SW480 (cell line): ENCODE measurements at regions not wholly inside any gene's neighbourhood (a gene's known extent, or its start where the extent isn't known, plus 50 kb on each side); places are given as distances from the start of the nearest gene placed in this dataset.
A peak's percentile ranks its signal among the peaks of the same experiment; 100 is the strongest.
"Not testable (repeated sequence)": the region's sequence is repeated elsewhere in the genome, so short reads cannot be mapped to it uniquely, and the experiment has no call there.

ENCODE experiments used
- DNase-seq: peaks from one replicate; pipeline ENCODE4 v3.0.0-alpha.2; 2016; ENCODE audit warnings: low spot score

DNA sequence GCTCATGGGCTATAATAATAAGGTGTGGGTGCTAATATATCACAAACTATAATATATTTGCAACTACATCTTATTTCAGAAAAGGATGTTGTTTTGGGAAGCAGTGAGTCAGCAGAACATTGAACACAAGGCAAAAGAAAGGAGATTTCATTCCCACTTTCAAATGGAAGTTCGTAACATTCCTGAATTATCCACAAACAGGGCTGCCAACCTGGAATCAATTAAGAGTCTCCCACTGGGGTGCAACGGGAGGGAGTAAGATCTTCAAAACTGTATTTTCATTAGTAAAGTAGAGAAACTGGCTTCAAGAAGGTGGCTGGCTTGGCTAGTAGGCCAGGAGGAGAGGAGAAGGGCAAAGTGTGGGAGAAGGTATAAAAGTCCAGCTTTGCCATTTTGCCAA is 479.6 kb downstream of the CNTN3 start:
- no peak for DNase-seq

DNA sequence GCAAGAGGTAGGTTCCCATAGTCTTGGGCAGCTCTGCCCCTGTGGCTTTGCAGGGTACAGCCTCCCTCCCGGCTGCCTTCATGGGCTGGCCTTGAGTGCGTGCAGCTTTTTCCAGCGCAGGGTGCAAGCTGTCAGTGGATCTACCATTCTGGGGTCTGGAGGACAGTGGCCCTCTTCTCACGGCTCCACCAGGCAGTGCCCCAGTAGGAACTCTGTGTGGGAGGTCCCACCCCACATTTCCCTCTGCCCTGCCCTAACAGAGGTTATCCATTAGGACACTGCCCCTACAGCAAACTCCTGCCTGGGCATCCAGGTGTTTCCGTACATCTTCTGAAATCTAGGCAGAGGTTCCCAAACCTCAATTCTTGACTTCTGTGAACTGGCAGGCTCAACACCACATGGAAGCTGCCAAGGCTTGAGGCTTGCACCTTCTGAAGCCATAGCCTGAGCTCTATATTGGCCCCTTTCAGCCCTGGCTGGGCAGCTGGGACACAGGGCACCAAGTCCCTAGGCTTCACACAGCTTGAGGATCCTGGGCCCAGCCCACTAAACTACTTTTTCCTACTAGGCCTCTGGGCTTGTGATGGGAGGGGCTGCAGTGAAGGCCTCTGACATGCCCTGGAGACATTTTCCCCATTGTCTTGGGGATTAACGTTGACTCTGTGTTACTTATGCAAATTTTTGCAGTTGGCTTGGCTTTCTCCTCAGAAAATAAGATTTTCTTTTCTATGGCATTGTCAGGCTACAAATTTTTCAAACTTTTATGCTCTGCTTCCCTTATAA is 482.7 kb downstream of the CNTN3 start:
- not testable (repeated sequence) for DNase-seq

DNA sequence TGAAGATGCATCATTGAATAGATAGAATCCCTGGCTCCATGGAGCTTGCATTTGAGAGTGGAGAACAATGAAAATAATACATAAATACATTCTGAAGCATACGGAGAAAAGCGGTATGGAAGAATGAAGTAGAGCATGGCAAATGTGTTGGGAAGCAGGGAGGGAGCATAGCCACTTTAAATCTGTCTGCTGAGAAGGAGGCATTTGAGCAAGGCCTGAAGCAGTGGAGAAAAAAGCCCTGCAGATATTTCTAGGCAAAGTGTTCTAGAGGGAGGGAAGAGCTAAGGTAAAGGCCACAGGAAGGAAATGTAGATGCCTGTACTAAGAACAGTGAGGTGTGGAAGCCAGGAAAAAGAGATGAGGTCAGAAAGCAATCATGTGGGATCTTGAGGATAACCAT is 484.8 kb downstream of the CNTN3 start:
- DNase-seq = no peak

DNA sequence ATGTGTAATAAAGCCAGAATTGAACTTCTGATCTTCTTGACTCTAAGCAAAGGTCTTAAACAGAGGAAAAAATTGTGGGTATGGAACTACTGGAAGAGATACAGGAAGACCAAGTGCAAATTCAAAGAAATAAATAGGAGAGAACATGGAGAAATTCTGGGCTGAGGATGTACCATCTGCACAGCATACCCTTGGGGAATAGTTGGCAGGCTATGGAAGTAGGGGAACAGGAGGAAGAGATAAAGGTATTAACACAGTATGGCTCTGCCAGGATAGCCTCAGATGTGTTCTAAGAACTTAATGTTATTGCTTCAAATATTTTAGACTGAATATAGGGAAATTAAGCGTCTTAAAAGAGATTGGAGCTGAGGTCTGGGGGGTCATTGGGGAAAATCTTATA is 485.4 kb downstream of the CNTN3 start:
- DNase-seq = no peak

DNA sequence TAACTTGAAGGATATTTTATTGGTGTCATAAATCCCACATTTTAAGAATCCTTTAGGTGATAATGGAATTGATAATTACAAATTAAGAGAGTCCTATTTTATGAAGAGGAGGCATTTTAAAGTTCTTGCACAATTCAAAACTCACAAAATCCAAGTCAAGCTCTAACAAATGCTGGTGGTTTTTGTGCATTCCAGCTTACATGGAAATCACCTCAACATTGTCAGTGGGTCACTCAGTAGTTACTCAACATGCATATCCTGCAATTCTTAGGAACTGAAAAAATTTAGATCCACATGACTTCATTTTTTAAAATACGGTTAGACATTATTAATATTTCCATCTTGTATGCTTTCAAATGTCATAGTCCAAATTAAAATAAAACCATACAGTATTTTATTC is 487.2 kb downstream of the CNTN3 start:
- no peak for DNase-seq

DNA sequence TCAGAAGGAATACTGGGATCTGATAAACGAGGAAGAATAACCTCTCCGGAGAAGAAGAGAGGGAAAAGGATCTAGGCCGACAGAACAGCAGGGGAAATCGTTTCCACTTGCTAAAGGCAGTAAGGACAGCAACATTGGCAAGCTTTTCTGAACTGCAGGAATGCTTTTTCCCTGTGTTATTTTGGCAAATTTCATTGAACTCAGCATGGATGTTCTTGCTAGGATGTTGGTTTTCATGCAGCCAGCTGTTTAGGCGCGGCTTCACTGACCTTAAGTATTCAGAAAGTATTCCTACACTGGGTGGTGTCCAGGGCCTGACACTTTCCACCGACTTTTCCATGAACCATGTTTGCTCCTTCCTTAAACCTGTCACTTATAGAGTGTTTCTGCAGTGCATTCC is 489.7 kb downstream of the CNTN3 start:
- DNase-seq = no peak

DNA sequence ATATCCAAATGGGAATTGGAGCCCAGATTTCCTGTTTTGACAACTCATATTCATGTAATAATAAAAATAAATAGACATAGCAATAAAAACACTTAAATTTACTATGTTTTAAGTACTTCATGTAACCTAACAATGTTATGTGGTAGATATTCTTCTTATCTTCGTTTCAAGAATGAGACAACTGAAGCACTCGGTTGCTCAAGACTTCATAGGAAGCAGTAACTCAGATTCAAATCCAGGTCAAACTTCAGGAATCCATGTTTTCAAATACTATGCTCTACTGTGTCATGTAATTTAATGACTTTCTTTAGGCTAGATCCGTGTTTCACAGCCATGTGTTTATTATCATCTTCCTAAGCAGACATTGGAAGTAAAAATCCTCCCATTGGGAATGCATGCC is 492.2 kb downstream of the CNTN3 start:
- no peak for DNase-seq

DNA sequence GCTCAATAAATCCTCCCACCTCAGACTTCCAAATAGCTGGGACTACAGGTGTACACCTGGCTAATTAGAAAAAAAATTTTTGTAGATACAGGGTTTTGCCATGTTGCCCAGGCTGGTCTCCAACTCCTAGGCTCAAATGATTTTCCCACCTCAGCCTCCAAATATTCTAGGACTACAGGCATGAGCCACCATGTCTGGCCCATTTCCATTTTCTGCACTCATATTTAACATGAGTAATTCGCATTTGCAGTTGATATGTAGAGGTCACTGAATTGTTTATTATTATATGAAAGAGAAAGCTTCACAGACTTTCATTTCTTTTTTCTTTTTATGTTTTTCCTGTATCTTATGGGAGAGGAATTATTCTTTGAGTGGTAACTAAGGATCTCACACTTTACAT is 492.7 kb downstream of the CNTN3 start:
- no peak for DNase-seq

DNA sequence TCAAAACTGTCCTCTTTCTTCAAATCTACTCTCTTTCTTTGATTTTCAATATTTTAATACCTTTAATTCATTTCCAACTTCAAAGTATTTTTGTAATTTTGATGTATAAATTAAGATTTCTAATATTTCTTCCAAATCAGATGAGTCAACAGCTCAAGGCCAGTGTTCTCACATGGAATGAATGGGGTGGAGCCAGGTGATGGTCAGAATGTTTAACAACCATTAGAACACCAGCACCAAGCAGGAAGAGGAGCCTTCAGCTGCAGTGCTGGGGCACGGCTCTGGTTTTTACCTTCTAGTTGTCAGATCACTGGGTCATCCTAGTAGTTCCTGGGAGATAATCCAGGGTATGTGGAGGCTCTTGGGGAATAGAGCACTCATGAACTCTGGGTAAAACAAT is 494.5 kb upstream of the PDZRN3 start:
- no peak for DNase-seq

DNA sequence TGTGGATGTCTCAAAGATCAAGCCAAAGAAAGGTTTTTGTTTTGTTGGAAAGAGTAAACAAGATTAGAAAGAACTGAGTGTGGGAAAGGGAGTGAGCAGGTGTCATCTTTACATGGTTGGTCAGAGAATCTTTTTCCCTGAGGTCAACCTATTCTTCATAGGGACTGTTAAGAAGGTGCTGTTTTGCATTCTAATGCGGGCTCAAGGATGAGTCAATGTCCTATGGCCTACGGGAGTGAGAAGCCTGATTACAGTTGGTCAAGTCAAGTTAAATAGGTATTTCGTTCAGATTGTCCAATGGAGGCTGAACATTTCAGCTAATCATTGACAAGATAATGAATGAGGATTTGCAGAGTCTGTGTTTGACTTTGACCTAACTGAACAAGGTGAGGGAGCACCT is 491.2 kb upstream of the PDZRN3 start:
- no peak for DNase-seq

DNA sequence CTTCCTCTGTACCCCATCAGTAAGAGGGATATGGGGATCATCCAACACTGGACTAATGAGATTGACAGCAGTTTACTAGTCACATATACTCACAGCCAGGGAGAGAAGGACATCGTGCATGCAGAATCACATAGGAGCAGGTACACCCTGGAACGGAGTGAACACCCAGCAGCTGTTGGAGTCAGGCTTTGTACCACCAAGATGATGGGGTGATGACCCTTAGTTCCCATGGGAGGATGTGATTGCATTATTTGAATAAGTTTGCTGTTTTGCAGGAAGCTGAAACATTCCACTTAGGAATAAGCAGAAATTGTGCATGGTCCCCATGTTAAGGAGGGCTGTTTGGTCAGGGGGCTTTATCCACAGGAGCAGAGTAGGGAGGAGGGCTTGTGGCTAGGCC is 482.7 kb upstream of the PDZRN3 start:
- DNase-seq = no peak

DNA sequence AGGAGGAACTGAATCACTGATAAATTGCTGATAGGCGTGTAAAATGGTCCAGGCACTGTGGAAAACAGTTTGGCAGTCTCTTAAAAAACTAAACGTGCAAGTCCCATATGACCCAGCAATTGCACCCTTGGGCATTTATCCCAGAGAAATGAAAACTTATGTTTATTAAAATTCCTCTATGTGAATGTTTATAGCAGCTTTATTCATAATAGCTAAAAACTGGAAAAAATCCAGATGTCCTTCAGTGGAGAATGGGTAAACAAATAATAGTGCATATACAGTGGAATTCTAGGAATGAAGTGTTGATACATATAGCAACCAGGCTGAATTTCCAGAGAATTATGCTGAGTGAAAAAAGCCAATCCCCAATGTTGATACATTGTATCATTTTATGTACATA is 482.2 kb upstream of the PDZRN3 start:
- DNase-seq = no peak

DNA sequence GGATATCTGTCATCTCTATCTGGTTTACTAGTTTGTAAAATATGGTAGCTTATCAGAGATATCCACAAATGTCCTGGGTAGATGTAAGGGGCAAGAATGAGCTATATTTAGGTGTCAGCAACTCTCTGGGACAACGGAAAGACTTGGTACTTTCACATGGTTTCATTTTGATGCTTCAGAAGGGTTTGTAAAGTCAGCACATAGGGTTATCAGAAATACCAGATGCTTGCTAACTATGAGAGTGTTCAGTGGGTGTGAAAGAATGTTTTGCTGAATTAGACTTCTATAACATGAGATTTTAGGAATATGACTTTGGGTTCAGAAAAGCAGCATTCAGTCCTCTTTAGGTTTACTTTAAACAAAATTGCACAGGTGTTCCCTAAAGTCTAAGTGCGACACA is 466.5 kb upstream of the PDZRN3 start:
- no peak for DNase-seq

DNA sequence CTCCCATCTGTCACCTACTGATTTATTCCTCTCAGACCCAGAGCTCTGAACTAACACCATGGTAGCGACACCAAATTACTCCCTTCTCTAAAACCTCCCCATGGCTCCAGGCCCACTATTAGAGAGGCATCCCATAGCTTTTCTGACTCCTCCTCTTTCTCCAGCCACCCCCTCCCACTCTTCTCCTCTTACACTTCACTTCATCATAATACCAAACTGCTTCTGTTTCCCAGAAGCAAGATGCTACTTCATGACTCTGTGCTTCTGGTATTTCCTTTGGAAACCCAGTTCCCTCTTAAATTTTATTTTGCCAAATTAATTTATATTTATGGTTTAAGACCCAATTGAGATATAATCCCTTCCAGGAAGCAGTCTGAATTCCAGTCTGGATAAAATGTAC is 465.1 kb upstream of the PDZRN3 start:
- no peak for DNase-seq

DNA sequence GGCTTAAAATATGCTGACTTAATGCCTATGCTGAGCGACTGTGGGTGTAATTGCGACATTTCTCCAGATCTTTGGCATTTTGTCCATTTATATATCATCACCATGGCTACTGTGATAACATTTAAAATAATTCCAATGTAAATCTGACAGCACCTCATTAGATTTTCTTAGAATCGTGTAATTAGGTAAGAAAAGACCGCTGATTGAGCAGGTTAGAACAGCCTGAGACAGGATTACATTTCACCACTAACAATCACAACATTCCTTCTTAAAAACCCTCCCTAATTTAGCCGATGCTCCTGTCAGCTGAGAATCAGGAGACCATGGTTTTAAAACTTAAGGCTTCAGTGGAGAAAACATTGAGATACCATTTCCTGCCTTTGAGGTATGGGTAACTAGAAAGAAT is 455.3 kb upstream of the PDZRN3 start:
- no peak for DNase-seq

DNA sequence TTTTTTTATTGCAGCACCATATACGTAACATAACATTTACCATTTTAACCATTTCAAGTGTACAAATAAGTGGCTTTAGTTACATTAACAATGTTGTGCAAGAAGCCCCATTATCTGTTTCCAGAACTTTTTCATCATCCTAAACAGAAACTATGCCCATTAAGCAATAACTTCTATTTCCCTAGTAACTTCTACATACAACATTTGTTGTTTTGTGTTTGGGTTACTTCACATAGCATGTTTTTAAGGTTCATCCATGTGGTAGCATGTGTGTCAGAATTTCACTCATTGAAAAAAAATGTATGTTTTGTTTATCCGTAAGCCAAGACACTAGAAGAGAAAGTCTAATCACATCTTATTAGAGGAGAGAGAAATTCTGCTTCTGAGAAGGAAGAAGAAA is 450.5 kb upstream of the PDZRN3 start:
- no peak for DNase-seq

DNA sequence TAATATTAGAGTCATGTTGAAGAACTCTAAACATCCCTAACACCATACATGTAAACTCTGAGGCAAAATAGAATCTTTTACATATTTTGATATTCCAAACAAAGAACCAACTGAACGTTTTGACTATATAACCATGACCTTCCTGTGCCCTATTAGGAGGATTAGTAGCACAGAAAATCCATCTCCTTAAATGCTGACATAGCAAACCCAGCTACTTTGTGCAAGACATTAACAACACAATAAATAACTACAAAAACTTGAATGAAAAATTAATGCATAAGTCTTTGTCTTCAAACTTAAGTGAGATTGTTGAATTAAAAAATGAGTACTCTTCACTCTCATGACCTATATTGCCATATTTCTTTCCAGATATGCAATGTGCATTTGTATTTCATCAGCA is 450.0 kb upstream of the PDZRN3 start:
- no peak for DNase-seq

DNA sequence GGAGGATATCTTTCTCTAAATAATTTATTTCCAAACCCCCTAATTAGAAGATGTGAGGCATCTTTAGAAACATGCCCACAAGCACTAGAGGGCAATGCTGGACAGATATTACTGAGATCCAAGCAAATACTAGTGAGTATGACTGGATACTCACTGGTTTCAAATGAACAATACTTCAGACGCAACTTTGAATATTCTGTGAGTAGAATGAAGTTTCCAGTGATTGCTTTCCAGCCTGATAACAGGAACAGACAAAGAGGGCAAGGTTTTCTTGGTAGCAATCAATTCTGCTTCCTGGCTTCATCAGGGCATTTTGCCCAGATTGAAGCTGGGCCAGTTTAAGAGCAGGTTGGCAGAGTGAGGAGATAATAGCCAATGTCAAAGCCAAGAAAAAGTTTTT is 442.6 kb upstream of the PDZRN3 start:
- DNase-seq = peak; percentile 5

DNA sequence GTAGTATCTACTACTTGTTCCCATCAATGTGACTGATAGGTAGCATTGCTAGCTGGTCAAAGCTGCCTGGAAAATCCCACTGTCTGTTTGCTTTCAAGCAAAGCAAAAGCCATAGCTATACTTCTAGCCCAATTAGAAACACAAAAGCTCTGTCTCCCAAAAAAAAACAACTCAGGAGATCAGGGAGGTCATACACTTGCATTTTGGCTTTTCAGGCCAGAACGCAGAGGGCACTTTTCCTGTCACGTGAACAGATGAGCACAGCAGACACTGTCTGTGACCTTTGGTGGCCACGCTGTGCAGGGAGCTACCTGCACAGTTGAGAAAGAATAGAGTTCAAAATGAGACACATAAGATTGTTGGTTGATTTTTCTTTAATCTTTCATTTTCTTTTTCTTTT is 441.7 kb upstream of the PDZRN3 start:
- DNase-seq = no peak

DNA sequence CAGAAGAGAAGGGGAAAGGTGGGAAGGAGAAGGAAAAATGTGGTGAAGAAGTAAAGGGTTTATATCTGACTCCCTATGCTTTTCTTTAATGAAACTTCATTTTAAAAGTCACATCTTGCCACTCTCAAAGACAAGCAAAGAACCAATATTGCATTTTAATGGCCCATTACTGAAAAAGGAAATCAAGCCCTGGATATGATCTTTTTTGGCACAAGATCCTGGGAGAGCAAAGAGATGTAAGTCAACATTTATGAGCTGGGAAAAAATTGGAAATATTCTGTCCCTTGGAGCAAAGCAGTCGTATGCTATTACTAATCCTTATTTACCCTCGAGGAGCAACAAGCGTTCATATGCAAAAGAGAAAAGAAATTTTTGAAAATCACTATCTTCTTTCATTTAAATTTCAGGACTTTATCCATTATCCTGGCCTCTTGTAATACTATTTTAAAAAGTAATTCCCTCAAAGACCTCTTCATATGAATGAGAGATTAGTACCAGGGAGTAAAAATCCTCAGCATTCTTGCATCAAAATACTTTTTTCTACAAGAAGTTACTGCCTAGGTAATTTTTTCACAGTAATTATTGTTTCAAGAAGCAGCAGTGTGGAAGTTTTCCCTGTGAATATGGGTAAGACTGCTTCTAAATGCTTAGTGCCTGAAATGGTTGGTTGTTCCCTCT is 435.3 kb upstream of the PDZRN3 start:
- DNase-seq = no peak

DNA sequence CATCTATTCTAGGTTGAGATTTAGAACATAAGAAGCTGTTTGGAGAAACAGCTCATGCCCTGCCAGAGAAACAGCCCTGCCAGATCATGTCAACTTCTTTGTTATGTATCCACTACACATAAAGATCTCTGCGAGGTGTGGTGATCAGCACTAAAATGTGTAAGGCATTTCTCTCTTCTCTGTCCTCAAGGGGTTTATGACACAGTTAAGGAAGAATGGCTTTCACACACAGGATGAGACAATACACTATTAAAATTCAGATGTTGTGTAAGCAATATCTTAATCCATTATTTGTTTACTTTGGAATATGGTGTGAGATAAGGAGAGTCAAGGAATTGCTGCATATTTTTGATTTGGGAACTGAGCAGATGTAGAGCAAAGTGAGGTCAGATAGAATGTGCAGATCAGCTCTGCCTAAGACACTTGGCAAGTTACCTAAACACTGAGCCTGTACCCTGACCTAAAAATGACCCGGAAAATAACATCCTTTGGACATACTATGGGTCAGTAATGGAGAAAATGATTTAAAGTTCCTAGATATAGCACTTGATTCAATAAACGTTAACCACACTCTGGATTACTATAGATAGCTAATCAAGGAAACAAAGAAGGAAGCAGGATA is 434.7 kb upstream of the PDZRN3 start:
- DNase-seq = no peak

DNA sequence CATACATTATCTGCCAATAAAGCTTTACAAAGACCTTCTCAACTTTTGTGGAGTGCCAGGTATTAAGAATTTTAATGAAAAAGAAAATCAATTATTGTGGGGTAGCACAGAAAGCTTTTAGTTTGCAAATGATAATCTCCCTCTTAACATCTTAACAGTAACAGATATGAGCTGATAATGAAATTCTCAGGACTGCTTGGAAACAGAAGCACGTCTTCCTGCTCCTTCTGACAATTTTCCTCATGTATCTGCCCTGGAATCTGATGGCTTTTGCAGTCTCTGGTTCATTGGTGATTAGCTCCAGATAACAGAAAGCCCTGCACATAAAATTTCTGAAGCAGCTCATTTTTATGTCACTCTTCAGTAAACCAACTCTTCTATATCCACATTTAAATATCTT is 432.4 kb upstream of the PDZRN3 start:
- no peak for DNase-seq

DNA sequence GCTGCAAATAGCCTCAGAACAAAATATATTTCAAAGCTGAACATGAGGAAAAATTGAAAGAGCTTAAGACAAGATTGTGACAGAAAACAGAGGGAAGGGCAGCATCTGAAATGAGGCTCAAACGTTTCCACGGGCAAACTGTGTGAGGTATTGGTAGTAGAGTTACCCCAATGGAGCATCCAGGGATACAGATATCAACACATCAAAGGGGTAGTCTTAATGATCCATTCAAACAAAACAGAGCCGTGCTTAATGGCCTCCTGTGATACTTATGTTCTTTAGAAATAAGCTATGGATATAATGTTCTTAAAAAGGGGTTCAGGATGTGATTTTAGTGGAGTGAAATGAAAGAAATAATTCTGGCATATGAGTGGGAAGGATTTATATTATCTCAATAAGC is 430.3 kb upstream of the PDZRN3 start:
- DNase-seq = no peak

DNA sequence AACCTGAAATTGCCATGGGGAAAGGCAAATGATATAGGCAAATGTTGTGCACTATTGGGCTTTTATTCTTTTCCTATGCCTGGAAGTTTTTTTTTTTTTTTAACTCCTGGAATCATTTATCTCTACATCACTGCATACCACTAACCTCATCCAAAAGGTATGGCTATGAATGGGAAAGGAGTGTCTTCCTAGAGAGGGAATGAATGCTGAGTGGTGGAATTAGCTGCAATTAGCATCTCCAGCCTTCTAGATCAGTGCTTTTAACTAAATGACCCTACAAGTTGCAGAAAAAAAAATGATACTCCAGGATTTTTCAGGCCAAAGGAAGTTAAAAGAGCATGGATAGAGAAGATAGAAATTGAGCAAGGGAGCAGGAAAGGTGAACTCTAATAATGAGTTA is 429.8 kb upstream of the PDZRN3 start:
- no peak for DNase-seq
